NB4 (cell line): ENCODE measurements at regions not wholly inside any gene's neighbourhood (a gene's known extent, or its start where the extent isn't known, plus 50 kb on each side); places are given as distances from the start of the nearest gene placed in this dataset.

Experiments used
- CTCF ChIP-seq: IDR thresholded peaks from one replicate; pipeline ENCODE4 v1.5.1; 2012; ENCODE audit warnings: low read depth, low read length
- MYC ChIP-seq: IDR thresholded peaks from 2 replicates; pipeline ENCODE4 v1.6.1; 2011; ENCODE audit warnings: low read depth, low read length
- POLR2A ChIP-seq: IDR thresholded peaks from 2 replicates; pipeline ENCODE4 v1.6.1; 2011; ENCODE audit warnings: mild to moderate bottlenecking; ENCODE audit not compliant: insufficient read length; ENCODE audit errors: extremely low read depth
- TF ChIP-seq, protein P1 (sequence below): IDR thresholded peaks from 2 replicates; pipeline ENCODE4 v1.6.1; 2011; ENCODE audit warnings: low read depth, low read length

DNA sequence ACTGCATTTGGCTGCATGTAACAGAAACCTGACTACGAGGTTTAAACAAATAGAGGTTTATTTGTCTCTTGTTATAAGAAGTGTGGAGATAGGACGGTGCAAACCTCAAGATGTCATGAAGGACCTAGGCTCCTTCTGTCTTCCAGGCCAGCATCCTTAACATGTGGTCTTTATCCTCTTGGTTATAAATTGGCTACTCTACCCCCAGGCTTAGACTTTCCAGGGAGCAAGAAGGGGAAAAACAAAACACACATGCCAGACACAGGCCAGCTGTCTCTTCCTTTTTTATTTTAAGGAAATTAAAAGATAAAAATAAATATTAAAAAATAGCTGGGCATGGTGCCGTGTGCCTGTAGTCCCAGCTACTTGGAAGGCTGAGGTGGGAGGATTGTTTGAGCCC lies 51.3 kb upstream of the PRELP start:
- no peak for TF ChIP-seq CTCF
- TF ChIP-seq MYC, result no peak
- TF ChIP-seq POLR2A, result no peak
- TF ChIP-seq, protein P1, sequence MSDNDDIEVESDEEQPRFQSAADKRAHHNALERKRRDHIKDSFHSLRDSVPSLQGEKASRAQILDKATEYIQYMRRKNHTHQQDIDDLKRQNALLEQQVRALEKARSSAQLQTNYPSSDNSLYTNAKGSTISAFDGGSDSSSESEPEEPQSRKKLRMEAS, result no peak
